ENCODE measurements at regions not wholly inside any gene's neighbourhood (a gene's known extent, or its start where the extent isn't known, plus 50 kb on each side); places are given as distances from the start of the nearest gene placed in this dataset.

GRCh38 chr21:40936178-40936577 is 89.2 kb upstream of the DSCAM start:
- ChIA-PET CTCF (ENCODE audit: unreplicated experiment) (no interaction called here), POLR2A (interaction anchor here (1.6 kb wide), 1 partner anchor 63 kb away, joined by 3 read pairs; no protein-coding TSS in a partner anchor)
- no peaks in the 10 kb centered on the region for H3K36me3 ChIP-seq (ENCODE audit: insufficient read depth, low read length)
- no peak overlapping the region for H3K4me3 ChIP-seq (ENCODE audit: low read depth, low read length, poor library complexity, severe bottlenecking)
- H3K9me3 ChIP-seq (ENCODE audit: low read length) = no peaks in the 10 kb centered on the region
- H3K9me2 ChIP-seq (ENCODE audit: insufficient read depth, low read length) = no peaks in the 10 kb centered on the region
- no TSS peak for BruUV-seq (replicated peaks)
- no peak overlapping the region for H3K27ac ChIP-seq (ENCODE audit: low read depth, low read length, poor library complexity, severe bottlenecking)
- intact Hi-C loops (cut with micrococcal nuclease; ENCODE audit: unreplicated experiment) = no loop called here
- H4K20me1 ChIP-seq (ENCODE audit: insufficient read depth, low read length) = no peaks in the 10 kb centered on the region
- no peak for TF ChIP-seq EZH2phosphoT487 (IDR thresholded peaks at IDR 0.05; ENCODE audit: borderline replicate concordance, low read depth, low read length)
- no peak for TF ChIP-seq CTCF (conservative IDR thresholded peaks at IDR 0.05; ENCODE audit: low read length)
- no peak overlapping the region for H3K4me2 ChIP-seq (ENCODE audit: low read length)
- no peaks in the 10 kb centered on the region for H3K4me1 ChIP-seq (ENCODE audit: insufficient read depth, low read length, poor library complexity, severe bottlenecking)
- no peak for DNase-seq (ENCODE audit: low spot score)
- H2AFZ ChIP-seq (ENCODE audit: low read length) = no peak overlapping the region
- H3K79me2 ChIP-seq (ENCODE audit: insufficient read depth, low read depth, low read length) = no peaks in the 10 kb centered on the region

GRCh38 chr21:40936771-40937261 is 89.9 kb upstream of the DSCAM start:
- H3K27ac ChIP-seq (ENCODE audit: low read depth, low read length, poor library complexity, severe bottlenecking) = no peak overlapping the region
- no peaks in the 10 kb centered on the region for H3K79me2 ChIP-seq (ENCODE audit: insufficient read depth, low read depth, low read length)
- CTCF ChIA-PET (ENCODE audit: unreplicated experiment) = no interaction called here
- no peak overlapping the region for H2AFZ ChIP-seq (ENCODE audit: low read length)
- no peaks in the 10 kb centered on the region for H3K4me1 ChIP-seq (ENCODE audit: insufficient read depth, low read length, poor library complexity, severe bottlenecking)
- H3K36me3 ChIP-seq (ENCODE audit: insufficient read depth, low read length) = no peaks in the 10 kb centered on the region
- POLR2A ChIA-PET = interaction anchor here (1.6 kb wide), 1 partner anchor 62 kb away, joined by 3 read pairs; no protein-coding TSS in a partner anchor
- DNase-seq (ENCODE audit: low spot score) = no peak
- H3K9me3 ChIP-seq (ENCODE audit: low read length) = no peaks in the 10 kb centered on the region
- no TSS peak for BruUV-seq (replicated peaks)
- H3K4me2 ChIP-seq (ENCODE audit: low read length) = no peak overlapping the region
- H3K9me2 ChIP-seq (ENCODE audit: insufficient read depth, low read length) = no peaks in the 10 kb centered on the region
- intact Hi-C loops (cut with micrococcal nuclease; ENCODE audit: unreplicated experiment) = no loop called here
- TF ChIP-seq EZH2phosphoT487 (IDR thresholded peaks at IDR 0.05; ENCODE audit: borderline replicate concordance, low read depth, low read length) (no peak), CTCF (conservative IDR thresholded peaks at IDR 0.05; ENCODE audit: low read length) (no peak)
- no peaks in the 10 kb centered on the region for H4K20me1 ChIP-seq (ENCODE audit: insufficient read depth, low read length)
- no peak overlapping the region for H3K4me3 ChIP-seq (ENCODE audit: low read depth, low read length, poor library complexity, severe bottlenecking)

- H3K27ac ChIP-seq (ENCODE audit: low read depth, low read length, poor library complexity, severe bottlenecking) = no peak overlapping the region
- no peaks in the 10 kb centered on the region for H3K4me1 ChIP-seq (ENCODE audit: insufficient read depth, low read length, poor library complexity, severe bottlenecking)
- no peaks in the 10 kb centered on the region for H3K9me2 ChIP-seq (ENCODE audit: insufficient read depth, low read length)
- no peak overlapping the region for H2AFZ ChIP-seq (ENCODE audit: low read length)
- no peak overlapping the region for H3K4me3 ChIP-seq (ENCODE audit: low read depth, low read length, poor library complexity, severe bottlenecking)
- TF ChIP-seq EZH2phosphoT487 (IDR thresholded peaks at IDR 0.05; ENCODE audit: borderline replicate concordance, low read depth, low read length) = no peak
- TF ChIP-seq CTCF (conservative IDR thresholded peaks at IDR 0.05; ENCODE audit: low read length) = no peak
- intact Hi-C loops (cut with micrococcal nuclease; ENCODE audit: unreplicated experiment) = no loop called here
- no peak for DNase-seq (ENCODE audit: low spot score)
- CTCF ChIA-PET (ENCODE audit: unreplicated experiment) = no interaction called here
- no TSS peak for BruUV-seq (replicated peaks)
- H3K79me2 ChIP-seq (ENCODE audit: insufficient read depth, low read depth, low read length) = no peaks in the 10 kb centered on the region
- no peak overlapping the region for H3K4me2 ChIP-seq (ENCODE audit: low read length)
- H4K20me1 ChIP-seq (ENCODE audit: insufficient read depth, low read length) = no peaks in the 10 kb centered on the region
- no peaks in the 10 kb centered on the region for H3K36me3 ChIP-seq (ENCODE audit: insufficient read depth, low read length)
- POLR2A ChIA-PET = no interaction called here
- H3K9me3 ChIP-seq (ENCODE audit: low read length) = no peaks in the 10 kb centered on the region
Observed at GRCh38 chr21:40938078-40938477, 91.1 kb upstream of the DSCAM start.
